HepG2 (cell line): ENCODE measurements at regions not wholly inside any gene's neighbourhood (a gene's known extent, or its start where the extent isn't known, plus 50 kb on each side); places are given as distances from the start of the nearest gene placed in this dataset.

Source experiments
- ELF4 ChIP-seq: sonication (generic); formaldehyde crosslinking; IDR thresholded peaks from 2 replicates; pipeline ENCODE4 v1.5.0; 2020; ENCODE audit warnings: missing genetic modification reagents, mild to moderate bottlenecking, moderate library complexity, borderline replicate concordance
- EP300 ChIP-seq, 3 experiments: sonication (generic) in 1 of 3; formaldehyde crosslinking in 1 of 3; IDR thresholded peaks; 2 replicates each; pipeline versions ENCODE4 v1.5.1 to v1.6.1; 2011 to 2020; ENCODE audit warnings: low read depth in 2 of 3, low read length in 2 of 3, borderline replicate concordance in 1 of 3, improper control_type of control experiment in 1 of 3, mild to moderate bottlenecking in 1 of 3, missing genetic modification reagents in 1 of 3, moderate library complexity in 1 of 3
- FOXO4 ChIP-seq: sonication (generic); formaldehyde crosslinking; conservative IDR thresholded peaks from 2 replicates; pipeline ENCODE4 v1.8.1; 2023; ENCODE audit warnings: missing genetic modification reagents
- FOXP4 ChIP-seq: sonication (generic); formaldehyde crosslinking; IDR thresholded peaks from 2 replicates; pipeline ENCODE4 v1.4.0; 2020; ENCODE audit warnings: missing genetic modification reagents
- JUNB ChIP-seq: sonication (generic); formaldehyde crosslinking; IDR thresholded peaks from 2 replicates; pipeline ENCODE4 v1.8.0; 2022; ENCODE audit warnings: missing genetic modification reagents, mild to moderate bottlenecking, borderline replicate concordance
- LBX2 ChIP-seq: sonication (generic); formaldehyde crosslinking; IDR thresholded peaks from 2 replicates; pipeline ENCODE4 v1.5.0; 2020; ENCODE audit warnings: missing genetic modification reagents, mild to moderate bottlenecking, borderline replicate concordance
- PLSCR1 ChIP-seq: sonication (generic); formaldehyde crosslinking; IDR thresholded peaks from 2 replicates; pipeline ENCODE4 v1.5.0; 2020; ENCODE audit warnings: missing genetic modification reagents, mild to moderate bottlenecking, borderline replicate concordance
- POLR2AphosphoS5 ChIP-seq: IDR thresholded peaks from 2 replicates; pipeline ENCODE4 v1.6.1; 2012; ENCODE audit warnings: low read depth, low read length
- SMC3 ChIP-seq: IDR thresholded peaks from 2 replicates; pipeline ENCODE4 v1.6.1; 2011; ENCODE audit warnings: low read length, improper control_type of control experiment
- STAG1 ChIP-seq: sonication (generic); formaldehyde crosslinking; IDR thresholded peaks from 2 replicates; pipeline ENCODE4 v1.4.0; 2020; ENCODE audit warnings: missing genetic modification reagents
- TCF7L2 ChIP-seq: IDR thresholded peaks from 2 replicates; pipeline ENCODE4 v1.6.1; 2011; ENCODE audit warnings: mild to moderate bottlenecking, low read depth, low read length, moderate library complexity
- ZBTB2 ChIP-seq: sonication (generic); formaldehyde crosslinking; IDR thresholded peaks from 2 replicates; pipeline ENCODE4 v1.8.0; 2022; ENCODE audit warnings: low read depth, missing genetic modification reagents
- ZBTB40 ChIP-seq, 2 experiments: fragments of 450-650 bp in 1 of 2; sonication (generic) in 1 of 2; formaldehyde crosslinking in 1 of 2; IDR thresholded peaks; 2 replicates each; pipeline versions ENCODE4 v1.6.1 to v1.8.0; 2016 to 2022; ENCODE audit warnings: antibody characterized with exemption in 1 of 2, mild to moderate bottlenecking in 1 of 2, missing genetic modification reagents in 1 of 2
- TF ChIP-seq, protein P1 (sequence below): sonication (generic); formaldehyde crosslinking; IDR thresholded peaks from 2 replicates; pipeline ENCODE4 v1.5.0; 2020; ENCODE audit warnings: mild to moderate bottlenecking, missing genetic modification reagents, moderate library complexity

- no peak for TF ChIP-seq POLR2AphosphoS5
- no peak for TF ChIP-seq ZBTB40 (IDR thresholded peaks at IDR 0.05)
- TF ChIP-seq ZBTB40 (CRISPR knock-in tag; IDR thresholded peaks at IDR 0.05), result no peak
- no peak for TF ChIP-seq JUNB
- TF ChIP-seq, protein P1, sequence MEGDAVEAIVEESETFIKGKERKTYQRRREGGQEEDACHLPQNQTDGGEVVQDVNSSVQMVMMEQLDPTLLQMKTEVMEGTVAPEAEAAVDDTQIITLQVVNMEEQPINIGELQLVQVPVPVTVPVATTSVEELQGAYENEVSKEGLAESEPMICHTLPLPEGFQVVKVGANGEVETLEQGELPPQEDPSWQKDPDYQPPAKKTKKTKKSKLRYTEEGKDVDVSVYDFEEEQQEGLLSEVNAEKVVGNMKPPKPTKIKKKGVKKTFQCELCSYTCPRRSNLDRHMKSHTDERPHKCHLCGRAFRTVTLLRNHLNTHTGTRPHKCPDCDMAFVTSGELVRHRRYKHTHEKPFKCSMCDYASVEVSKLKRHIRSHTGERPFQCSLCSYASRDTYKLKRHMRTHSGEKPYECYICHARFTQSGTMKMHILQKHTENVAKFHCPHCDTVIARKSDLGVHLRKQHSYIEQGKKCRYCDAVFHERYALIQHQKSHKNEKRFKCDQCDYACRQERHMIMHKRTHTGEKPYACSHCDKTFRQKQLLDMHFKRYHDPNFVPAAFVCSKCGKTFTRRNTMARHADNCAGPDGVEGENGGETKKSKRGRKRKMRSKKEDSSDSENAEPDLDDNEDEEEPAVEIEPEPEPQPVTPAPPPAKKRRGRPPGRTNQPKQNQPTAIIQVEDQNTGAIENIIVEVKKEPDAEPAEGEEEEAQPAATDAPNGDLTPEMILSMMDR, result no peak
- no peak for TF ChIP-seq PLSCR1
- TF ChIP-seq LBX2, result no peak
- TF ChIP-seq STAG1, result no peak
- TF ChIP-seq ZBTB2 (CRISPR knock-in tag), result no peak
- no peak for TF ChIP-seq EP300 (IDR thresholded peaks at IDR 0.05; ENCODE audit: low read depth in 2 of 2, low read length in 2 of 2)
- TF ChIP-seq EP300 (CRISPR knock-in tag; IDR thresholded peaks at IDR 0.05; ENCODE audit: borderline replicate concordance), result no peak
- no peak for TF ChIP-seq TCF7L2
- no peak for TF ChIP-seq FOXP4
- no peak for TF ChIP-seq FOXO4
- TF ChIP-seq ELF4 (CRISPR knock-in tag), result no peak
- TF ChIP-seq SMC3, result no peak
Observed at GRCh38 chr1:91133248-91133647, 111.4 kb upstream of the ZNF644 start.
